22Rv1 (cell line): ENCODE measurements at regions not wholly inside any gene's neighbourhood (a gene's known extent, or its start where the extent isn't known, plus 50 kb on each side); places are given as distances from the start of the nearest gene placed in this dataset.

Experiments
- H3K27ac ChIP-seq: fragments of 450-650 bp; 2 replicates; pipeline ENCODE4 v1.5.1; 2017
- ZFX ChIP-seq: fragments of 450-650 bp; IDR thresholded peaks from 2 replicates; pipeline ENCODE4 v1.6.1; 2017; ENCODE audit warnings: antibody characterized with exemption, borderline replicate concordance
- TF ChIP-seq, protein P1 (sequence below): fragments of 450-650 bp; IDR thresholded peaks from 2 replicates; pipeline ENCODE4 v1.5.1; 2017; ENCODE audit warnings: mild to moderate bottlenecking

DNA sequence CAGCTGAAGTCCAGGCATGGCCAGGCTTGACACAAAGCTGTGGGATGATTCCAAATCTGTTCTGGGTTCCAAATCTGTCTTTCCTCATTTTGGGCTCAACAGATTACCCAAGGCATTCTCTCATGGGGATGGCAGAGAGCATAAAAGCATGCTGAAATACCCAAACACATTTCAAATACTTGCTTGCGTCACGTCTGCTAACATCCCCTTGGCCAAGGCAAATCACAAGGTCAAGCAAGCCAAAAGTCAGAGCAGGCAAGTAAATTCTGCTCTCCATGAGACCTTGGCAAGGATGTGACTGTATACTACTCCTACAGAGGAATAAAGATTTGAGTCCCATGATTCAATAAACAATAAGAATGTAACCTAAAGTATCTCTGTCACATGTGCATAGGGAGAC lies 306.7 kb downstream of the EPB41L4A start:
- no peak overlapping the region for H3K27ac ChIP-seq
- TF ChIP-seq ZFX = no peak
- TF ChIP-seq, protein P1, sequence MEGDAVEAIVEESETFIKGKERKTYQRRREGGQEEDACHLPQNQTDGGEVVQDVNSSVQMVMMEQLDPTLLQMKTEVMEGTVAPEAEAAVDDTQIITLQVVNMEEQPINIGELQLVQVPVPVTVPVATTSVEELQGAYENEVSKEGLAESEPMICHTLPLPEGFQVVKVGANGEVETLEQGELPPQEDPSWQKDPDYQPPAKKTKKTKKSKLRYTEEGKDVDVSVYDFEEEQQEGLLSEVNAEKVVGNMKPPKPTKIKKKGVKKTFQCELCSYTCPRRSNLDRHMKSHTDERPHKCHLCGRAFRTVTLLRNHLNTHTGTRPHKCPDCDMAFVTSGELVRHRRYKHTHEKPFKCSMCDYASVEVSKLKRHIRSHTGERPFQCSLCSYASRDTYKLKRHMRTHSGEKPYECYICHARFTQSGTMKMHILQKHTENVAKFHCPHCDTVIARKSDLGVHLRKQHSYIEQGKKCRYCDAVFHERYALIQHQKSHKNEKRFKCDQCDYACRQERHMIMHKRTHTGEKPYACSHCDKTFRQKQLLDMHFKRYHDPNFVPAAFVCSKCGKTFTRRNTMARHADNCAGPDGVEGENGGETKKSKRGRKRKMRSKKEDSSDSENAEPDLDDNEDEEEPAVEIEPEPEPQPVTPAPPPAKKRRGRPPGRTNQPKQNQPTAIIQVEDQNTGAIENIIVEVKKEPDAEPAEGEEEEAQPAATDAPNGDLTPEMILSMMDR = no peak

DNA sequence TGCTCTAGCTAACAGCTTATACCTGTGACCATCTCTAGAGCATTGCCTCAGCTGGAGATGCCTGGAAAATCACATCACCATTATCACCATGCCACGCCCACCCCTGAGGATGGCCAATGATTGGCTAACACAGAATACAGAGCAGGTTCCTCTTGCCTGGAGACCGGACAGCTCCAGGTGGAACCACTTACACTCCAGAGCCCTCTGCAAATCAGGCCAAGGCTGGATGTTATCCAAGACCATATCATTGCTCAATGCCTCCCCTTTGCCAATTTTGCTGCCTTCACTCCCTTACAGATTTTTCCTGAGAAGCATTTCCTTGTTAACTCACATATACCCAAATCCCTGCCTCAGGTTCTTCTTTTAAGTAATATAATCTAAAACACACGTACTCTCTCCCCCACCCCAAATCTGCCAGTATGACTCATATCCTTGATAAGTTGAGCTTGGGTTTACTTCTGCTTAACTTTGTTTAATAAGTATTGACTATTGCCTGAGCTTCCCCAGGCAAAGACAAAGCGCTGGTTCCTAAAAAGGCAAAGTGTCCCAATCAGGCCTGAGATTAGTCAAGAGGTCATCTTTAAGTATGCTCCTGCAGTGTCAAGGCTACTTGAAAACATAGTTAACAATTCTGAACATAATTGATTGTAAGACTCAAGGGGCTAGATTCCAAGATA lies 309.6 kb downstream of the EPB41L4A start:
- peak overlapping the region; percentile 25; the same call in 1 of the 2 replicates for H3K27ac ChIP-seq
- TF ChIP-seq ZFX = no peak
- TF ChIP-seq, protein P1 = no peak

DNA sequence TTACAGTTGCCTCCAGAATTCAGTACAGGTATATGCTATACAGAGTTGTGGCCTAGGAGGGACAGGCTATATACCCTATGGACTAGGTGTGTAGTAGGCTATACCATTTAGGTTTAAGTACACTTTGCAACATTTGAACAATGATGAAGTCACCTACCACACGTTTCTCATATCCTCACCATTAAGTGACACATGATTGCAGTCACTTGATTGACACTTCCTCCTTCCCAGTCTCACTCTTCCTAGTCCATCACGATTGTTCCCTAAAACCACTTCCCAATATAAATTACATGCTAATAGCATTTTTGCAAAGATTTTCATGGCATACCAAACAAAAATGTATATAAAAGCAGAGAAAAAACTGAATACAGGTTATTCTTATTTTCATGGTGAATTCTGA lies 312.2 kb downstream of the EPB41L4A start:
- no peak overlapping the region for H3K27ac ChIP-seq
- TF ChIP-seq, protein P1 = no peak
- TF ChIP-seq ZFX = no peak

DNA sequence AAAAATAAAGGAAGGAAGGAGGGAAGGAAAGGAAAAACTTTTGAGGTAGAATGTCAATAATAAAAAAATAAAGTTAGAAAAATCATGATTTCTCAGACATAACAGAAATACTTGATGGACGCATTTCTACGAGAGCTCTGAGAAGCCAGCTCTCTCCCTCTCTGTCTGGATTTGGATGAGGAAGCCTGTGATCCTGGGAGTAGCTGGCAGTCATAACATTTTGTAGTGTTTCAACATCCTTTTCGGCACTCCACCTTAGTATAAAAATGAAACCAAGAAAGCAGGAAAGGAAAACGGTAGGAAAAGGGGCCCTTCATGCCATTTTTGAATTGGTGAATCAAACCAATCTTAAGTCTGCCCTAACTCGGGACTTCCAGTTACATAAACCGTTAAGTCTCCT lies 321.3 kb downstream of the EPB41L4A start:
- H3K27ac ChIP-seq = no peak overlapping the region
- TF ChIP-seq ZFX = no peak
- TF ChIP-seq, protein P1 = no peak

DNA sequence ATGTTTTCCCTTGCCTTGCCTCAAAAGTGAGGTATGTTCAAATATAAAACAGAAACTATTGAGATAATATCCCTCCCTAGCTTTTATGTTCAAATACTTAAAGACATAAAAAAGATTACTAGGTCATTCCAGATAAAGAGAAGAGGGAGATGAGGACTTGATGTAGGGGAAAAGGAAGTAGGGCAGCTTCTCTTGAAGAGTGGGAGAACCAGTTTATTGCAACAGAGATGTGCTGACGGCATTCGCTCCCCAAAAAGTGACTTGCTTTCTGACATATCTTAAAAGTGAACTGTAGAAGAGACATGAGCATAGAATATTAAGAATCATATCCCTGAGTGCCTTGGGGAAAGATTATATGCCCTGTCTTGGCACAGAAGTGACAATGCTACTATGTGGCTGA lies 330.2 kb upstream of the NREP start:
- TF ChIP-seq ZFX = no peak
- TF ChIP-seq, protein P1 = no peak
- H3K27ac ChIP-seq = no peak overlapping the region

DNA sequence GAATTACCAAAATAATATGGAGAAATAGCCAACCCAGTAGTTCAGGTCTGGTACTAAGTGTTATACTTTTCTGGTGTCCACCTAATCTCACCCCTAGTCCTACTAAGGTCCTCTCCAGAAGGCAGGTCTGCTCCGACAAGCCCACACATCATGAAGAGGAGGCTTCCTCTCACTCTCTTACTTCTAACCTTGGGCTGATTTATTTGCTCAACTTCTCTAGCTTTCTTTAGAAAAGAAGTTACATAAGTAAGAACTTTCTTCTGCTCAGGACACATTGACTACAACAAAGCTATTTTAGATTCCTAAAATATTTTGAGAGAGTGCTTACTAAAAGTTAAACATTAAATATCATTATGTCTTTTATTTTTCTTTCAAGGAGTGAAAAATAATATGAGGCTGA lies 329.7 kb upstream of the NREP start:
- H3K27ac ChIP-seq = no peak overlapping the region
- TF ChIP-seq, protein P1 = no peak
- no peak for TF ChIP-seq ZFX

DNA sequence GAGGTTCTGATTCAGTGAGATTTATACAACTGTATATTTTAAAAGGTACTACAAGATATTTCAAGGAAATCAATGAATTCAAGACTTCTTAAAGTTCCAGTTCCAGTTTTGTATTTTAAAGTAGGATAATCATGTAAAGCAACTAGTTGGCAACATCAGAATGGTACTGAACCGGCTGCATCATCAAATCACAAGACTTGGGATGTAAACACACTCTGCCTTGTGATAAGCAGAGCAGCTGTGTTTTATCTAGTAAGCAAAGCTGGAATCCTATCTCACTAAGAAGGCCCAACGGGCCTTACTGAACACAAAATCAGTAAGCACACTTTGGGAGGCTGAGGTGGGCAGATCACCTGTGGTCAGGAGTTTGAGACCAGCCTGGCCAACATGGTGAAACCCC lies 327.2 kb upstream of the NREP start:
- TF ChIP-seq, protein P1 = no peak
- TF ChIP-seq ZFX = no peak
- H3K27ac ChIP-seq = no peak overlapping the region
